SK-MEL-5 (cell line): ENCODE measurements at regions not wholly inside any gene's neighbourhood (a gene's known extent, or its start where the extent isn't known, plus 50 kb on each side); places are given as distances from the start of the nearest gene placed in this dataset.

Experiments
- DNase-seq: peaks from one replicate; pipeline ENCODE4 v3.0.0-alpha.2; 2016; ENCODE audit warnings: low read depth, low spot score
- in situ Hi-C: cut with HindIII; loops from 2 replicates; pipeline ENCODE4 v1.10.0; 2016; ENCODE audit warnings: low sequenced_read_pairs, high pct_unique_total_duplicates, low pct_unique_long_range_greater_than_20kb

DNA sequence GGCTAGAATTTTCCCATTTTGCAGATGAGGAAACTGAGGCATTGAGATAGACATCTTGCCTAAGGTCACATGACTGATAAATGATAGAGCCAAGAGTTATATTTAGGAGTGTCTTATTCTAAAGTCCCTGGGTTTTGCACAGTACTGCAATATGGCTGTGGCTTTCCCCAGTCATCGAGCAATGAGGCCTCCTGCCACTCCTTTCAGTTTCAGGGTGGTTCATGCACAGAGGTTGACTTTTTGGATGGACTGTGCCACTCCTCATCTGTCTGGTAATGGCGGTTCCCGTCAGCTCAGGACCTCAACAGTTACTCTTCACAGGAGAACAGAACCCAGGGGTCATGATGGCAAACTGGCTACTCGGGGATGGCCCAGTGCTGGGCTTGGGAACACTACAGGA is 131.1 kb downstream of the ACKR3 start:
- DNase-seq = no peak
- in situ Hi-C loops = no loop called here

DNA sequence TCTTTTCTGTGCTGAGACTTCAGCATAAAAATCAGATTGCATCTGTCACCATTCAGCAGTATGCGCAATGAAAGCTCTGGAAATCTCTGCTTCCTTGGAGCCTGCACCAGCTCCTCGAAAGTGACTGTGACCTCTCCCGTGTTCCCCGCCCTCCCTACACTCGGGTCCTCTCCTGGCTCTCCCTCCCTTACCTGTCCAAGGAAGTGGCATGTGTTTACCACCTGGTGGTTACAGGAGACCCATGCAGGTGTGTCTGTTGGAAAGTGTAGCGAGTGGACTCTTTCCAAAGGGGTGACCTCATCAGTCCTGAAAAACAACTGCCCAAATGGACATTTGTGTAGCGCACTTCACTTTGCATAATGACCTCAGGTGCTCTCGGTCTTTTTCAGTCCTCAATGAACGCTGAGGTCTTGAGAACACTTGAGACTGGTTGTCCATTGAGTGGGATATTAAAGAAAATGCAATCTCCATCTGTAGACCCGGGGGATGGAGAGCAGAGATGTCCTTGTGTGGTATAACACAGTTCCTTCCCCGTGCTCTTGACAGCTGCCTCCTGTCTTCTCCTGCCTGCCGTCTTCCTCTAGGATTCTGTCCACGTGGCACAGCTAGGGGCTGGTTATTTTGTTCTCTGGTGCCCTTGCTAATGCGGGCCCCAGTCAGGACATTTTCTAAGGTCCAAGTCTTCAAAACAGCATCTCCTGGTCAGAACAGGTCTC is 133.2 kb downstream of the ACKR3 start:
- in situ Hi-C loops = no loop called here
- DNase-seq = no peak

DNA sequence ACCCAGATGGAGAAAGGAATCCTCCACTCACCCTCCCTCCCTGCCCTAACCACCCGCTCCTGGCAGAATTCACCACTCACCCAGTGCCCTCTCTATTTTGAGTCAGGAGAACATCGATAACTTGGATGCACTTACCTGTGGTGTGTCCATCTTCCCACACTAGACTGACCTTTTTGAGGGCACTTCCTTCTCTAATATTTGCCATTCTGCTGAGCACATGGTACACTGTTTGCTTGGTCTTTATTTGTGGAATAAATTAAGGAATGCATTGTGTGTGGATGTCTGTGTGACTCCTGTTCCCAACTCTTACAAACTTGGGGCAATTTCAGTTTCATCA is 133.7 kb downstream of the ACKR3 start:
- in situ Hi-C loops = no loop called here
- DNase-seq = no peak

DNA sequence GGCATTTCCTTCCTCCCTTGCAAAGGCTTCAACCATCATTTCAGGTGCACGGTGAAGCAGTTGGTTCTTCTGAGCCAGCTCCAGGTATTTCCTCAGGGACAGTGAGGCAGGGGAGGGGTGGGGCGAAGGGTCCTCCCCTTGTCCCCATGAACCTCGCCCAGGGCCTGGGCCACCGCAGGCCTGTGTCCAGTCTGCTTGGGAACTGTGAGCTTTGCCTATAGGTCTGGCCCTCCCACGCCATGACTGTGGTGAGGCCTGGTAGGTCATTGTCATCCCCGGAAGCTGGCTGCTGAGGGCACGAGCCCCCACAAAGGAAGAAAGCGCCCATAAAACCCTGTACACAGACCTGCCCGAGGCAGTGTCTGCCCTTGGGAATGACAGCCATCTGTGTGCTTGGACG is 134.3 kb downstream of the ACKR3 start:
- no peak for DNase-seq
- in situ Hi-C loops = no loop called here

DNA sequence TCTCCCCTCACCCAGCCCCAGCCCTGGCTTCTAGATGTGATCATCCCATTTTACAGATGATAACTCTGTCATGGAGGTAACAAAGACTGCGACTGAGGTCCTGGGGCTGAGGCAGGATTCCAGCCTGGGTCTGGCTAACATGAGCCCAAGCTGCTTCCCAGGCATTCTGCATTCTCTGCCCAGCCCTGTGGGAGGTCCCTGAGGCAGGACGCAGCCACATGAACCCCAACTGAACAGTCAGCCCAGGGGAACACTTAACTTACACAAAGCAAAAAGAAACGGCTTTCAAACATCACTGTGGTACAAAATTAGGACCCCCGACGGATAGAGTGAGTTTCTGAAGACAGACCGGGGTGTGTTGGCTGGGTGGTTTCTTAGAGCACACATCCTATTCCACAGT is 135.3 kb downstream of the ACKR3 start:
- in situ Hi-C loops = no loop called here
- no peak for DNase-seq

DNA sequence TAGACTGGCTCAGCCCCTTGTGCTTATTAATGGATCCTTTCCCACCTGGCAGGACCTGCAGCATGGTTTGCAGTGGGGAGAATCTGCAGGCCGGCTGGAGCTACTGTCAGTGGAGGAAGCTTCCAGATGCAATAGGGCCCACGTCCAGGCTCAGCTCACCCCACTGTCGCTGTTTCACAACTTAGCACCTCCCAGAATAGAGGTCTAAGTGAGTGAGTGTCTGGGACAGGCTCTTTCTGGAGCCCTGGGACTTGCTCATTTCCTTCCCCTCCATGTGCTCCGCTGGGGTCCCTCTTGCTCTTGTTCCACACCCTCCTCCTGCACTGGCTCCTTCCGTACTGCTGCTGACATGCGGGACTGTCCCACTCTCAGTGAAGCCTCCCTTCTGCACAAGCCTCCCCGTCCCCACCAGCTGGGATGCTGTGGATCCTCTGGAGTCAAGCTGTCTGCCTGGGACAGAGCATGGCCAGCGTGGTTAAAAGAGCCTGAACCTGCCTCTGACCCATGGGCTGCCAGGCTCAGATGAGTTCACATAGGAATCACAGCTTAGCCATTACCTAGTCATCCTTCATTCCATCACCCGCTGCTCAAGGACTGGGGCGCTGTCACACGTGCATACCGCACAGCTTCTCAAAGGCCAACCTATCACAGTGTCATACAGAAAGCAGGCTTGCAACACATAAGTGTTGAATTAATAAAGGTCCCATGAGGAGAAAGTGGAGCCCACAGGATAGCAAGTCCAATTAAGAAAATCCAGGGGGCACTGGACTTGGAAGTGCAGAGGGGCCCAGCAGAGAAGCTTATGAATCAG is 135.9 kb downstream of the ACKR3 start:
- no peak for DNase-seq
- in situ Hi-C loops = no loop called here

DNA sequence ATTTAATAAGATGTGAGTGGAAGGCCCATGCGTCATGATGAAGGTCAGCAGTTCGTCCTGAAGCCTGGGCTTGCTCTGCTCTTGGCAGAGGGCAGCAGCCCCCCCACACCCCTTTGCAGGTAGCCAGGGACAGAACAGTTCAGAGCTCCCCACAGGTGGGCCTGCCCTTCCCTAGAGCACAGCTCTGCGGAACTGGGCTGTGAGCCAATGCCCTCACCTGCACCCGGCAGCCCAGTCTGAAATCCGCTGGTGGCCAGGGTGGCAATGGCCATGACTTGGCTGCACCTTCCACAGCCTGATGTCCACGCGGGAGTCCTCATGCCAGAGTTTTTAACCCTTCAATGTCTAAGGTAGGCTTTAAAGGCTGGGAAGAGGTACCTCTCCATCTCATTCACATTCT is 136.7 kb downstream of the ACKR3 start:
- in situ Hi-C loops = no loop called here
- DNase-seq = no peak

DNA sequence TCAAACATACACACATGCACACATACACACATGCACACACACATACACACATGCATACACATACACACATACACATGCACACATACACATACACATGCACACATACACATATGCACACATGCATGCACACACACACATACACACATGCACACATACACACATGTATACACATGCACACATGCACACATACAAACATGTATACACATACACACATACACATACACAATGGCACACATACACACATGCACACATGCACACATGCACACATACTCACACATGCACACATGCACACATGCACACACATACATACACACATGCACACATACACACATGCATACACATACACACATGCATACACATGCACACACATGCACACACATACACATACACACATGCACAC is 137.2 kb downstream of the ACKR3 start:
- in situ Hi-C loops = no loop called here
- DNase-seq = no peak

DNA sequence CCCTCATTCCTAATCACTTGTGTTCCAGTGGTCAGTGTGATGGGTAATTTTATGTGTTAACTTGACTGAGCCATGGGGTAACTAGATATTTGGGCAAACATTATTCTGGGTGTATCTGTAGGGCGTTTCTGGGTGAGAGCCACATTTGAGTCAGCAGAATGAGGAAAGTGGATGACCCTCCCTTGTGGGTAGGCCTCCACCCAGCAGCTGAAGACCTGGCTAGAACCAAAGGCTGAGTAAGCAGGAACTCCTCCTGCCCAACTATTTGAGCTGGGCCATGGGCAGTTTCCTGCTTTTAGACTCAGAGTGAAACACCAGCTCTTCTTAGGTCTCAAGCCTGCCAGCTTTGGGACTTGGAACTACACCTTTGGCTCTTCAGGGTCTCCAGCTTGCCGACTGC is 141.8 kb downstream of the ACKR3 start:
- DNase-seq = no peak
- in situ Hi-C loops = no loop called here

DNA sequence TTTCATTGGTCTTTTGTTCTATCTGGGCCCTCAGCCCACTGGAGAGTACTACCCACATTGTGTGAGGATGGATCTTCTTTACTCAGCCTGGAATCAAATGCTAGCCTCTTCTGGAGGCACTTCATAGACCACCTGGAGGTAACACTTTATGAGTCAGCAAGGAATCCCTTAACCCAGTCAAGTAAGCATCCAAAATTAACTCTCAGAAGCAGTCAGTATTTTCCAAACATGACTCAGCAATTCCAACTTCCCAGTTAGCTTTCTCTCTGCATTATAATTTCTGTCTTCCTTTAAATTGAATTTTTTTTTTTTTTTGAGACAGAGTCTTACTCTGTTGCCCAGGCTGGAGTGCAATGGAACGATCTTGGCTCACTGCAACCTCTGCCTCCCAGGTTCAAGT is 142.7 kb downstream of the ACKR3 start:
- DNase-seq = no peak
- in situ Hi-C loops = no loop called here

DNA sequence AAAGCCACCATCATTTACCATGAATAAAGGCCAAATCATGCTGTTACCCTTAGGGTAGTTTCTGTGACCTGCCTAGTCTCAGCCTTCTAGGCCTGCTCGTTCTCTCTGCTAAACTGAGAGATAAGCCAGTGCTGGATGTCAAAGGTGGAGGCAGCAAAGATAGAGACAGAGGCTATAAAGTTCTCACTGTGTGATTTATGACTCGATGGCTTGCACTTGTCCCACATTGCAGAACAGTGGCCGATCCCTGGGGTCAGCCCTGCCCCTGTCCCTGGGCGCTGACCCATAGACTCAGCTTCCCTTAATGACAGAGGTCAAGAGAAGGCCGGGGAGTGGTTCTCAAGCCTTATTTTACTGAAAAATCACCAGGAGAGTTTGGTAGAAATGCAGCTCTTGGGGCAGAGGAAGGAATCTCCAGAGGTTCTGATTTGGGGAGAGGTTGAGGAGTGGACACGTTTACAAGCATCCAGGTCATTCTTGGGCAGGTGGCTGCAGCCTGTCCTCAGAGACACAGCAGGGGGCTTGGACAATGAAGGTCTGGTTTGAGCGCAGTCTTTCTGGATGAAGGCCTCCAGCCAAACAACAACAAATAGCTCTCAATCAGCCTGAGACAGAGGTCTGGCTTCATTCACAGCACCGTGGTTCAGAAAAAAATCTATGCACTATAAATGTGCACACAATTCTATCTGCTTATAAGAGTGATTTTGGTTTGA is 143.5 kb downstream of the ACKR3 start:
- no peak for DNase-seq
- in situ Hi-C loops = no loop called here

DNA sequence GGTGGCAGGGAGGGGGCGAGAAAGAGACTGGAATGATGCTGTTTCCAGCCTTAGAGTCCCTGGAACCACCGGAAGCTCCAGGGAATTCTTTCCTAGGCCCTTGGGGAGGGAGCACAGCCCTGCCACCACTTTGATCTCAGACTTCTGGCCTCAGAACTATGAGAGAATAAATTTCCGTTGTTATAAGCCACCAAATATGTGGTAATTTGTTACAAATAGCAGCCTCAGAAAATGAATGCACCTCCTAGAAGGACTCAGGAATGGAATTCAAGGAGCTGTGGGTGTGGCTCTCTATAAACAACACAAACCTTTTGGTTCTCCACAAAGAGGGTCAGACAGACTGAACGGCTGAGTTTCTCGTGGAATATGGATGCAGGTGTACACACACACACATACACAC is 144.5 kb downstream of the ACKR3 start:
- in situ Hi-C loops = no loop called here
- no peak for DNase-seq

DNA sequence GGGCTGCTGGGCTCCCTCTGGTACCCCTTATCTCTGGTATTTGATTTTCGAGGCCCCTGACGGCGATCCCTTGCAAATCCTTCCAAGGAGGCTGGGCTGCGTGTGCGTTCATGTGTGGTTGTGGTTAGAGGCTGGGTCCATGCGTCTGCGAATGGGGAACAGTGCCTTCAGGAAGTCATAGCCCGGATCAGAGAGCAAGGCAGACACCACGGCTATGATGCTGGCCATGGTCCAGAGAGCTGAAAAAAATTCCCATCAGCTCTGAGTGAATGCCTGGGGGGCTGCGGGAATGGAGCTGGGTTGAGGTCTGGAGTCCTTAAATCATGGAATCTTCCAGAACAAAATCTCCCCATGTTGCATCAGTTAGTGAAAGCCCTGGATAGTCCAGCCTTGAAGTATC is 145.5 kb downstream of the ACKR3 start:
- in situ Hi-C loops = no loop called here
- DNase-seq = no peak

DNA sequence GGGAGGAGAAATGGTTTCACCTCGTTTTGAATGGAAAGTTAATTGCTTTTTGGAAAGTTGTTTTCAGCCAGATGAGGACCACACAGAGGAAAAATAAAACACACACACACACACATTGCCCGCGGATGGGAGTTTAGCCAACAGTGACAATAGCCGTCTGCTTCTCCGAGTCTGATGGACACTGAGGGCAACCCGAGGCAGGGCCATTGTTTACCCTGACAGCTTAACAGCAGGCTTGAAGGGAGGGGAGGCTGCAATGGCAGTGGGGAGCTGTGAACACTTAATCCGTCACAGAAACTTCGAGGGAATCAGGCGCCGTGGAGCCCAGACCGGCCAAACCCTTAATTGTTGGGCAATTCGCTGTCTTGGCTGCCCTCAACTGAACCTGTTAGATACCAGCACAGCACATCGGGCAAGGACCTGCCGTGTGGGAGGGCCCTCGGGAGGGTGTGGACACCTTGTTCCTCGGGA is 145.9 kb downstream of the ACKR3 start:
- in situ Hi-C loops = no loop called here
- DNase-seq = no peak

DNA sequence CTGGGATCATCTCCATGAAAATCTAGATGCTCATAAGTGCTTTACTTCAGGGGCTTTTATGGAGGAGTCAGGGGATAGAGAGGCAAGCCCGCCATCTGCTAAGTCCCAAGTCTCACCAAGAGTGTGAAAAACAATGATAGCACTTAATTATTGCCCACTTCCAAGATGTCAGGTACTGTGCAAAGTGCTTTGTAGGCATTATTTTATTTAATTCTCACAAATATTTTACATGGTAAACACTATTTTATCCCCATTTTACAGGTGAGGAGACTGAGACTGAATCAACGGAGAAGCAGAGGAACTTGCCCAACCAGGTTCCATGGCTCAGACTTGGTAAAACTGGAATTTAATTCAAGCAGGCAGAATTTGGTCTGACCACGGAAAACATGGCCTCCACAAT is 147.5 kb downstream of the ACKR3 start:
- in situ Hi-C loops = no loop called here
- no peak for DNase-seq

DNA sequence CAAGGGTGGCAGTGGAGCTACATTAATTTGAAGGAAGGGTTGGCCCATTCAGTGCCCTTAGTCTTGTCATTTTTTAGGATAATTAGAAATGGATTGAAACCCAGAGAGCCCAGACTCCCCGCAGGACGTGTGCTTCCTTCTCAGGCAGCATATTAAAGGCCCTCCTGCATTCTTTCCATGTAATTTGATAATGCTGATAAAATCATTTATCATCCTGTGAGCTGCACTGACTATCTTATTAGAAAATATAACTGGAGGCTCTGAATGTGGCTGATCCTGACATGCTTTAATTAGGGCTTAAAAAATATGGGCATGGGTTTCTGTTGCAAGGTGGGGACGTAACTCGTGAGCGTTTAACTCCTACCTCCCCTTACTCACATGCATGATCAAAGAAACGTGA is 148.1 kb downstream of the ACKR3 start:
- in situ Hi-C loops = no loop called here
- DNase-seq = no peak

DNA sequence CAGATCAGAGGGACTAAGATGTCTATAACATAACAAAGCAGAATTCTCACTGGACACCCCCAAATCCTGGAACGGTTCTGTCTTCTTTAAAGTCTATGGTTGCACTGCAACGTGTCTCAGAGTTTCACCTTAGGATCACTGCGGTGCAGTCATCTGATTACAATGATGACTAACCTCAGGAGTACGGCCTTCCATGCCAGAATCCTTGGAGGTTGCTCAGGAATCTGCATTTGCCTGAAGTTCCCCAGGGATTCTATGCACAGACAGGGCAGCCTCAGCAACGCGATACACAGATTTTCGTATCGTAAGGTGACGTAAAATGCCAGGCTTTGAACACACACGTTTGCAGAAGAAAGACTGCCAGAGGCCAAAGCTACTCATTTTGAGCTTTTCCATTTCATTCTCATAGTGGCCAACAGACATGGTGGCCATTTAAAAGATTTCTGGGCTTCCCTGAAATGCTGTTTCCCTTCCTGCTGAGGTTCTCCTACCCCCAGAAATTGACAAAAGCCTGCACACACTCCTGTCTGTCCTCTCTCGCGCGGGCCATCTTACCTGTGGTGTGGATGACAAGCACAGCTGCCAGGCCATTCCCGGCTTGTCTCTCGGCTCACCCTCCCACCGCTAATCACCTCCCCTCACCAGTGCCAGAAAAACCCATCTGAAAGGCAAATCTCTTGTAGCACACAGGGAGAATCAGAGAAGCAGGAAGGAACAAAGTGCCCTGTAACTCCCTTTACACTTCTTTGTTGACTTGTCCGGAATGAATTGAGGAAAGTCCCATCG is 148.8 kb downstream of the ACKR3 start:
- no peak for DNase-seq
- in situ Hi-C loops = no loop called here

DNA sequence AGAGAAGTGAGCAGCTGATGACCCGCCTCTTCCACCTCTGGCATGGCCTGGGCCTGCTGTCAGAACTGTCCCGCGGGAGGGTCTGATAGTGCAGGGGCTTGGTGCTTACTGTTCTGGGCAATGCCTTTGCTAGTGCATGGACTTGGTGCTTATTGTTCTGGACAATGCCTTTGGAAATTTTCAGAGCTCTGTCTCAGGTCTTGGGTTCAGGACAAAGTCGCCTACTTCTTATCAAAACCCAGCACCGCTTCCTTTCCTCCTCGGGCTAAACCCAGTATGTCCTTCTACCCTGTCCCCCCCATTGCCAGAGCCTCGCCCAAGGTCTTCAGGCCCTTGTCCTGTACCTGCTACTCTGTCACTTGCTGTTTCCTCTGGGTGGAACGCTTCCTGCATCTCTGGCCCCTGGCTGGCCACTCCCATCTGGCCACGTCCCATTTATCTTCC is 149.6 kb downstream of the ACKR3 start:
- in situ Hi-C loops = no loop called here

More for the DNA sequence above, 149.6 kb downstream of the ACKR3 start:
- DNase-seq = no peak
